ENCODE measurements at regions not wholly inside any gene's neighbourhood (a gene's known extent, or its start where the extent isn't known, plus 50 kb on each side); places are given as distances from the start of the nearest gene placed in this dataset.
A peak's percentile ranks its signal among the peaks of the same experiment; 100 is the strongest.
"Not testable (repeated sequence)": the region's sequence is repeated elsewhere in the genome, so short reads cannot be mapped to it uniquely, and the experiment has no call there.

GRCh38 chr7:94127026-94127425 is 122.9 kb upstream of the BET1 start:
- Histone ChIP-seq H3K4me3 (ENCODE audit: low read length) (no peak overlapping the region), H3K27me3 (ENCODE audit: insufficient read depth, low read length) (no peaks in the 10 kb centered on the region), H3K9me3 (ENCODE audit: low read length) (no peaks in the 10 kb centered on the region), H2AFZ (ENCODE audit: low read depth, low read length) (no peak overlapping the region), H3K36me3 (ENCODE audit: insufficient read depth, low read length) (no peaks in the 10 kb centered on the region), H3K4me1 (ENCODE audit: insufficient read depth, low read length) (peaks cover 5% of the 10 kb centered on the region)

GRCh38 chr7:94128072-94128471 is 123.9 kb upstream of the BET1 start:
- H3K36me3 ChIP-seq (ENCODE audit: insufficient read depth, low read length), result no peaks in the 10 kb centered on the region
- H3K27me3 ChIP-seq (ENCODE audit: insufficient read depth, low read length), result no peaks in the 10 kb centered on the region
- H3K4me1 ChIP-seq (ENCODE audit: insufficient read depth, low read length), result peaks cover 5% of the 10 kb centered on the region
- H3K9me3 ChIP-seq (ENCODE audit: low read length), result no peaks in the 10 kb centered on the region
- no peak overlapping the region for H3K4me3 ChIP-seq (ENCODE audit: low read length)
- H2AFZ ChIP-seq (ENCODE audit: low read depth, low read length), result no peak overlapping the region

- H3K4me3 ChIP-seq (ENCODE audit: low read length), result no peak overlapping the region
- no peaks in the 10 kb centered on the region for H3K36me3 ChIP-seq (ENCODE audit: insufficient read depth, low read length)
- no peaks in the 10 kb centered on the region for H3K9me3 ChIP-seq (ENCODE audit: low read length)
- H3K4me1 ChIP-seq (ENCODE audit: insufficient read depth, low read length), result peaks cover 12% of the 10 kb centered on the region
- H3K27me3 ChIP-seq (ENCODE audit: insufficient read depth, low read length), result no peaks in the 10 kb centered on the region
- no peak overlapping the region for H2AFZ ChIP-seq (ENCODE audit: low read depth, low read length)
Measured at GRCh38 chr7:94129443-94130140, 125.4 kb upstream of the BET1 start.

DNA sequence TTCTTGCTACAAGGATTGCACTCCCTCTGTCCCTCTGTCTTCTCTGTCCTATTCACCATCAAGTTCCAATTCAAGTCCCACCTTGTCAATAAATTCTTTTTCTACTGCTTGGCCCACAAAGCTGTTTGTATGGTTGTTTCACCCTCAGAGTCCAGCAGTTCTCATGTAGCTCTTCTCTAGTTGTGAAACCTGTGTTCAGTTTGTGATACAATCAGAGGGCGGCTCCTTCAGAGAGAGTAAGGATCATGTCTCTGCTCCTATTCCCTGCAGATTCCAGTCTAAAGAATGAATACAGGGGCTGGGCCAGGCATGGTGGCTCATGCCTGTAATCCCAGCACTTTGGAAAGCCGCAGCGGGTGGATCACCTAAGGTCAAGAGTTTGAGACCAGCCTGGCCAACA is 126.6 kb upstream of the BET1 start:
- Histone ChIP-seq H2AFZ (ENCODE audit: low read depth, low read length) (no peak overlapping the region), H3K9me3 (ENCODE audit: low read length) (no peaks in the 10 kb centered on the region), H3K36me3 (ENCODE audit: insufficient read depth, low read length) (no peaks in the 10 kb centered on the region), H3K4me1 (ENCODE audit: insufficient read depth, low read length) (peaks cover 12% of the 10 kb centered on the region), H3K4me3 (ENCODE audit: low read length) (no peak overlapping the region), H3K27me3 (ENCODE audit: insufficient read depth, low read length) (no peaks in the 10 kb centered on the region)

- Histone ChIP-seq H3K4me3 (ENCODE audit: low read length) (no peak overlapping the region), H2AFZ (ENCODE audit: low read depth, low read length) (peak overlapping the region; percentile 15), H3K4me1 (ENCODE audit: insufficient read depth, low read length) (peaks cover 12% of the 10 kb centered on the region), H3K27me3 (ENCODE audit: insufficient read depth, low read length) (no peaks in the 10 kb centered on the region), H3K36me3 (ENCODE audit: insufficient read depth, low read length) (no peaks in the 10 kb centered on the region), H3K9me3 (ENCODE audit: low read length) (no peaks in the 10 kb centered on the region)
Measured at GRCh38 chr7:94133460-94133859, 129.3 kb upstream of the BET1 start.

DNA sequence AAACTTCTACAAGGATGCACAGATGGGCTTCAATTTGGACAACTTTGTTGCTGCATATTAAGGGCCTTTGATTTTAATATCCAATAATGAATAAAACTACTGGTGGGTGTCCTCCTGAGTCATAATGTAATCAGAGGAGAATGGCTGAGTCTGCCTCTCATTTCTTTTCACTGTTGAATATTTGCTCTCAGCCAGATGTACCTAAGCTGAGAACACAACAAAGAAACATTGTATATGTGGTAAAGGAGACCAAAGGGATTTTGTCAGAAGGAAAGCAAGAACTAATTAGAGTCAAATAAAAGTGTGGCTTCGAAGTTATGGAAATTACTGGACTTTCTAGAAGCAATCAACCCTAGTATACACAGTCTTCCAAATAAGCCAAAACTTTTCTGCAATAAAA is 131.0 kb upstream of the BET1 start:
- H3K9me3 ChIP-seq (ENCODE audit: low read length), result no peaks in the 10 kb centered on the region
- H3K27me3 ChIP-seq (ENCODE audit: insufficient read depth, low read length), result no peaks in the 10 kb centered on the region
- H3K4me3 ChIP-seq (ENCODE audit: low read length), result no peak overlapping the region
- no peak overlapping the region for H2AFZ ChIP-seq (ENCODE audit: low read depth, low read length)
- peaks cover 7% of the 10 kb centered on the region for H3K4me1 ChIP-seq (ENCODE audit: insufficient read depth, low read length)
- no peaks in the 10 kb centered on the region for H3K36me3 ChIP-seq (ENCODE audit: insufficient read depth, low read length)

DNA sequence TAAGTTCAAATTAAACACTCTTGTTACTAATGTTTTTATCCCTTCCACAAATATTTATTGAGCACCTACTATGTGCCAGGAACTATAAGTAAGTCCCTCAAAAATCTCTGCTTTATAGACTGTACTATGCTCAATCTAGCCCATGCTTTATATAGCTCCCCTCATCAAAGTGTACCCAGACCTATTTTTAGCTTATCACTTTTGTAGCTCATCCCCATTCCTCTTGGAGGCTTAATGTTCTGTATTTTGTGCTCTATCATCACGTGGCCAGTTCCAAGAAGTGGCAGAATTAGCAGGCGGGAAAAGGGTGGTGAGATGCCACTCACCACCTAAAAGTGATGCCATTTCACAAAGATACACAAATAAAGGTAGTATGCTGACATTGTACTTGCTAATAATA is 138.1 kb upstream of the BET1 start:
- no peak overlapping the region for H2AFZ ChIP-seq (ENCODE audit: low read depth, low read length)
- H3K4me3 ChIP-seq (ENCODE audit: low read length), result no peak overlapping the region
- H3K36me3 ChIP-seq (ENCODE audit: insufficient read depth, low read length), result no peaks in the 10 kb centered on the region
- no peaks in the 10 kb centered on the region for H3K9me3 ChIP-seq (ENCODE audit: low read length)
- H3K27me3 ChIP-seq (ENCODE audit: insufficient read depth, low read length), result no peaks in the 10 kb centered on the region
- no peaks in the 10 kb centered on the region for H3K4me1 ChIP-seq (ENCODE audit: insufficient read depth, low read length)

DNA sequence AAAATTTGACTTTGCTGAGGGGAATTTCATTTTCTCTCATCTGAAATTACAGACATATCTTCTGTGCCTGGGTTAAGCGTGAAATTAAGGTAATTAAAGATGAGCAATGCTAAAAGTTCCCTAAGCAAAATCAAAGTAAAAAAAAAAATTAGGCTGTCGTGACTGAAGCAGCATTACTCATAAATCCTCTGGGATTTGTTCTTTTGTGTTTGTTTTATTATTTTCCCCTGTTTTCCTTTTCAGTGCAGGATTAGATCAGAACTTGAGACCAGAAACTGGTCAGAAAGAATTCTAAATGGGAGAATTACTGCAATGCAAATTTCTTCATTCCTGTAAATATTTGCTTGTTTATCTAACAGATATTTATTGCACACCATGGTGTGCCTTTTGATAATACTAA is 141.4 kb upstream of the BET1 start:
- Histone ChIP-seq H2AFZ (ENCODE audit: low read depth, low read length) (peak overlapping the region; percentile 58), H3K36me3 (ENCODE audit: insufficient read depth, low read length) (no peaks in the 10 kb centered on the region), H3K27me3 (ENCODE audit: insufficient read depth, low read length) (no peaks in the 10 kb centered on the region), H3K9me3 (ENCODE audit: low read length) (no peaks in the 10 kb centered on the region), H3K4me1 (ENCODE audit: insufficient read depth, low read length) (no peaks in the 10 kb centered on the region), H3K4me3 (ENCODE audit: low read length) (no peak overlapping the region)

DNA sequence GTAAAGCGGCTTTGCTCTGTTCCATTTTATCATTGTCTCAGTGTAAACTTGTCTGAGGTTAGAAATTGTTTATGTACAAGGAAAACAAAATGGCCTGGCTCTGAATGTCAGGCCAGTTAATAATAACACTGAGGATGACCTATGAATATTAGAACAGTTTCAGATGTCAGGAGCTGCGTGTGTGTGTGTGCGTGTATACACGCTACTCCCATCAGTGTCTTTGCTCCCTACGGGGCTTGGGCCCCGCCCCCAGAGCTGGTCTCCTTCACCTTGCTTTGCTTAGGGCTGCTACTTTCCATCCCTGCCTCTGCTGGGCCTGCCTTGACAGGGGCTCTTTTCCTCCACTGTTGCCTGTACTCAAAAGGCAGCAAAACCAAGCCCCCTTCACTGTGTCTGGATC is 142.3 kb upstream of the BET1 start:
- Histone ChIP-seq H3K4me3 (ENCODE audit: low read length) (no peak overlapping the region), H3K27me3 (ENCODE audit: insufficient read depth, low read length) (no peaks in the 10 kb centered on the region), H2AFZ (ENCODE audit: low read depth, low read length) (peak overlapping the region; percentile 58), H3K36me3 (ENCODE audit: insufficient read depth, low read length) (no peaks in the 10 kb centered on the region), H3K9me3 (ENCODE audit: low read length) (no peaks in the 10 kb centered on the region), H3K4me1 (ENCODE audit: insufficient read depth, low read length) (no peaks in the 10 kb centered on the region)

- Histone ChIP-seq H3K4me1 (ENCODE audit: insufficient read depth, low read length) (no peaks in the 10 kb centered on the region), H2AFZ (ENCODE audit: low read depth, low read length) (no peak overlapping the region), H3K36me3 (ENCODE audit: insufficient read depth, low read length) (no peaks in the 10 kb centered on the region), H3K9me3 (ENCODE audit: low read length) (no peaks in the 10 kb centered on the region), H3K27me3 (ENCODE audit: insufficient read depth, low read length) (no peaks in the 10 kb centered on the region), H3K4me3 (ENCODE audit: low read length) (no peak overlapping the region)
Measured at GRCh38 chr7:94149789-94150545, 145.8 kb upstream of the BET1 start.

GRCh38 chr7:94154182-94154581 is 150.0 kb upstream of the BET1 start:
- Histone ChIP-seq H3K9me3 (ENCODE audit: low read length) (no peaks in the 10 kb centered on the region), H3K4me1 (ENCODE audit: insufficient read depth, low read length) (no peaks in the 10 kb centered on the region), H3K36me3 (ENCODE audit: insufficient read depth, low read length) (no peaks in the 10 kb centered on the region), H3K27me3 (ENCODE audit: insufficient read depth, low read length) (no peaks in the 10 kb centered on the region), H2AFZ (ENCODE audit: low read depth, low read length) (no peak overlapping the region), H3K4me3 (ENCODE audit: low read length) (no peak overlapping the region)

DNA sequence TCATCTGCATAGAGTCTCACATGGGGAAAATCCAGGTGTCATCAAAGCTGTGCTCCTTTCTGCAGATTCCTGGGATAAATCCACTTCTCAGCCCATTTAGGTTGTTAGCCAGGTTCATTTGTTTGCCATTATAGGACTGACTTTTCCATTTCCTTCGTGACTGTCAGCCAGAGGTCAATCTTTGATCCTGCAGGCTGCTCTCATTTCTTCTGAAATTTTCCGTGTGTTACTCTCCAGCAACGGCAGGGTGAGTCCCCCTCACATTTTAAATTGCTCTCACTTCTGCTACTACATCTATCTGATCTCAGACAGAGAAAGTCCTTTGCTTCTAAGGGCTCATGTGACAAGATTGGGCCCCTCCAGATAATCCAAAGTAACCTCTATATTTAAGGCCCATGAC is 150.7 kb upstream of the BET1 start:
- Histone ChIP-seq H3K36me3 (ENCODE audit: insufficient read depth, low read length) (no peaks in the 10 kb centered on the region), H3K9me3 (ENCODE audit: low read length) (no peaks in the 10 kb centered on the region), H3K4me3 (ENCODE audit: low read length) (no peak overlapping the region), H2AFZ (ENCODE audit: low read depth, low read length) (no peak overlapping the region), H3K27me3 (ENCODE audit: insufficient read depth, low read length) (no peaks in the 10 kb centered on the region), H3K4me1 (ENCODE audit: insufficient read depth, low read length) (no peaks in the 10 kb centered on the region)

DNA sequence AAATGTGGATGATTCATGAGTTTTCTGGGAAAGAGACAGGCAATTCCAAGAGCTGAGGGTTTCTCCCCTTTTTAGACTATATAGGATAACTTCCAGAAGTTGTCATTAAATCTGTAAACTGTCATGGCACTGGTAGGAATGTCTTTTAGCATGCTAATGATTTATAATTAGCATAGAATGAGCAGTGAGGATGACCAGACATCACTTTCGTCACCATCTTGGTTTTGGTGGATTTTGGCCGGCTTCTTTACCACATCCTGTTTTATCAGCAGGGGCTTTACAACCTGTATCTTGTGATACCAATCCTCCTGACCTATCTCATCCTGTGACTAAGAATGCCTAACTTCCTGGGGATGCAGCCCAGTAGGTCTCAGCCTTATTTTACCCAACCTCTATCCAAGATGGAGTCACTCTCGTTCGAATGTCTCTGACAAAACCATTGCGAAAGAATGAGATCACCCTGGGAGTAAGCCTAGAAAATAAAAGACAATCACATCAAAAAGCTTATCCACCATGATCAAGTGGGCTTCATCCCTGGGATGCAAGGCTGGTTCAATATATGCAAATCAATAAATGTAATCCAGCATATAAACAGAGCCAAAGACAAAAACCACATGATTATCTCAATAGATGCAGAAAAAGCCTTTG is 153.6 kb upstream of the BET1 start:
- H3K4me1 ChIP-seq (ENCODE audit: insufficient read depth, low read length); H3K9me3 ChIP-seq (ENCODE audit: low read length); H2AFZ ChIP-seq (ENCODE audit: low read depth, low read length); H3K36me3 ChIP-seq (ENCODE audit: insufficient read depth, low read length); H3K4me3 ChIP-seq (ENCODE audit: low read length); H3K27me3 ChIP-seq (ENCODE audit: insufficient read depth, low read length): not testable (repeated sequence)

Measured in neuron (in vitro differentiated cells).